A673 (cell line): ENCODE measurements at regions not wholly inside any gene's neighbourhood (a gene's known extent, or its start where the extent isn't known, plus 50 kb on each side); places are given as distances from the start of the nearest gene placed in this dataset.

Experiments
- BruUV-seq: library from RNA; stranded (reverse); fragments of 400-500 nt; replicated peaks from 2 replicates; lab custom pipeline; 2021; lab: Mats Ljungman, UMichigan
- CTCF ChIA-PET: fragments of 300-600 bp; sonication (Branson Sonifier 250); formaldehyde crosslinking; loops from one replicate; lab custom pipeline; 2022; ENCODE audit warnings: antibody characterized with exemption; lab: Charles Lee
- POLR2A ChIA-PET: fragments of 300-600 bp; sonication (Branson Sonifier 250); formaldehyde crosslinking; loops from one replicate; lab custom pipeline; 2022; ENCODE audit warnings: antibody characterized with exemption; ENCODE audit not compliant: low non-redundant PET; lab: Charles Lee
- DNase-seq: peaks from one replicate; pipeline ENCODE4 v3.0.0-alpha.2; 2015; ENCODE audit warnings: low spot score
- H3K27ac ChIP-seq: fragments of 200-600 bp; sonication (generic); 2 replicates; pipeline ENCODE4 v1.5.1; 2016; ENCODE audit warnings: mixed run types, low read depth, mild to moderate bottlenecking, mixed read lengths, antibody characterized with exemption, low read length; ENCODE audit not compliant: poor library complexity, severe bottlenecking
- H3K27me3 ChIP-seq: fragments of 200-600 bp; sonication (generic); replicated peaks from 2 replicates; pipeline ENCODE4 v1.6.1; 2017; ENCODE audit warnings: mixed run types, low read depth, mild to moderate bottlenecking, mixed read lengths, antibody characterized with exemption, low read length; ENCODE audit not compliant: insufficient read depth, poor library complexity
- H3K36me3 ChIP-seq: fragments of 200-600 bp; sonication (generic); 2 replicates; pipeline ENCODE4 v1.6.1; 2016; ENCODE audit warnings: mixed run types, mild to moderate bottlenecking, mixed read lengths, antibody characterized with exemption, low read length; ENCODE audit not compliant: insufficient read depth, poor library complexity, severe bottlenecking
- H3K4me1 ChIP-seq: fragments of 200-600 bp; sonication (generic); 2 replicates; pipeline ENCODE4 v1.6.1; 2017; ENCODE audit warnings: mixed run types, mild to moderate bottlenecking, mixed read lengths, antibody characterized with exemption, low read length; ENCODE audit not compliant: insufficient read depth, poor library complexity, severe bottlenecking
- H3K4me3 ChIP-seq: fragments of 200-600 bp; sonication (generic); 2 replicates; pipeline ENCODE4 v1.5.1; 2016; ENCODE audit warnings: low read depth, mixed run types, mild to moderate bottlenecking, mixed read lengths, low read length; ENCODE audit not compliant: poor library complexity, severe bottlenecking
- H3K9me3 ChIP-seq: fragments of 200-600 bp; sonication (generic); 2 replicates; pipeline ENCODE4 v1.6.1; 2016; ENCODE audit warnings: mixed run types, low read depth, mild to moderate bottlenecking, mixed read lengths, antibody characterized with exemption, low read length; ENCODE audit not compliant: poor library complexity, severe bottlenecking
- CTCF ChIP-seq: fragments of 300-800, 200-600 bp; sonication (generic); conservative IDR thresholded peaks from 2 replicates; pipeline ENCODE4 v1.5.1; 2017; ENCODE audit warnings: low read depth, mild to moderate bottlenecking, antibody characterized with exemption, low read length, moderate library complexity, mixed read lengths
- EZH2 ChIP-seq: fragments of 200-600 bp; sonication (generic); IDR thresholded peaks from 2 replicates; pipeline ENCODE4 v1.6.1; 2017; ENCODE audit warnings: borderline replicate concordance, low read depth, mild to moderate bottlenecking, mixed read lengths, antibody characterized with exemption, low read length; ENCODE audit not compliant: poor library complexity, severe bottlenecking
- intact Hi-C: fragments of 100-400 bp; cut with micrococcal nuclease; formaldehyde crosslinking; loops from one replicate; pipeline ENCODE4 v1.10.0; 2022; ENCODE audit not compliant: unreplicated experiment

- POLR2A ChIA-PET, result no interaction called here
- Histone ChIP-seq H3K4me3 (no peak overlapping the region), H3K27me3 (no peaks in the 10 kb centered on the region), H3K27ac (no peak overlapping the region), H3K36me3 (no peaks in the 10 kb centered on the region), H3K4me1 (peaks cover 9% of the 10 kb centered on the region), H3K9me3 (no peaks in the 10 kb centered on the region)
- intact Hi-C loops, result no loop called here
- TF ChIP-seq CTCF (no peak), EZH2 (no peak)
- CTCF ChIA-PET, result no interaction called here
- DNase-seq, result peak; percentile 27
- no TSS peak for BruUV-seq
Observed at GRCh38 chr9:696332-697323, 144.9 kb upstream of the DMRT1 start.

- no peak overlapping the region for H3K27ac ChIP-seq
- ChIA-PET POLR2A (no interaction called here), CTCF (no interaction called here)
- no TSS peak for BruUV-seq
- peaks cover 9% of the 10 kb centered on the region for H3K4me1 ChIP-seq
- H3K27me3 ChIP-seq, result no peaks in the 10 kb centered on the region
- no peaks in the 10 kb centered on the region for H3K36me3 ChIP-seq
- intact Hi-C loops, result no loop called here
- DNase-seq, result no peak
- no peak for TF ChIP-seq EZH2
- no peak for TF ChIP-seq CTCF
- no peaks in the 10 kb centered on the region for H3K9me3 ChIP-seq
- H3K4me3 ChIP-seq, result no peak overlapping the region
Observed at GRCh38 chr9:698276-698675, 143.2 kb upstream of the DMRT1 start.

GRCh38 chr9:698954-699353, 142.5 kb upstream of the DMRT1 start:
- H3K27ac ChIP-seq, result no peak overlapping the region
- H3K4me3 ChIP-seq, result no peak overlapping the region
- intact Hi-C loops, result no loop called here
- DNase-seq, result peak; percentile 26
- POLR2A ChIA-PET, result no interaction called here
- no peaks in the 10 kb centered on the region for H3K27me3 ChIP-seq
- H3K9me3 ChIP-seq, result no peaks in the 10 kb centered on the region
- CTCF ChIA-PET, result no interaction called here
- H3K4me1 ChIP-seq, result peaks cover 9% of the 10 kb centered on the region
- no peak for TF ChIP-seq EZH2
- TF ChIP-seq CTCF, result no peak
- no TSS peak for BruUV-seq
- H3K36me3 ChIP-seq, result no peaks in the 10 kb centered on the region
